ENCODE measurements at regions not wholly inside any gene's neighbourhood (a gene's known extent, or its start where the extent isn't known, plus 50 kb on each side); places are given as distances from the start of the nearest gene placed in this dataset.

GRCh38 chr3:162774613-162775100 is 1278.0 kb downstream of the OTOL1 start:
- Mint-ChIP-seq H3K36me3 (ENCODE audit: low read depth) (no peaks in the 10 kb centered on the region), H3K4me3 (no peak overlapping the region), H3K27me3 (no peaks in the 10 kb centered on the region), H3K9me3 (peaks cover 5% of the 10 kb centered on the region), H3K27ac (no peak overlapping the region), H3K4me1 (ENCODE audit: low read depth) (no peaks in the 10 kb centered on the region)
- intact Hi-C loops (cut with micrococcal nuclease) = no loop called here

- Mint-ChIP-seq H3K4me1 (ENCODE audit: low read depth) (no peaks in the 10 kb centered on the region), H3K27ac (no peak overlapping the region), H3K4me3 (no peak overlapping the region), H3K36me3 (ENCODE audit: low read depth) (no peaks in the 10 kb centered on the region), H3K27me3 (no peaks in the 10 kb centered on the region), H3K9me3 (peaks cover 5% of the 10 kb centered on the region)
- intact Hi-C loops (cut with micrococcal nuclease) = no loop called here
These were observed 1279.5 kb downstream of the OTOL1 start for GRCh38 chr3:162776148-162776547.

- Mint-ChIP-seq H3K36me3 (ENCODE audit: low read depth) (no peaks in the 10 kb centered on the region), H3K9me3 (peaks cover 5% of the 10 kb centered on the region), H3K27ac (no peak overlapping the region), H3K4me3 (no peak overlapping the region), H3K4me1 (ENCODE audit: low read depth) (no peaks in the 10 kb centered on the region), H3K27me3 (no peaks in the 10 kb centered on the region)
- intact Hi-C loops (cut with micrococcal nuclease) = no loop called here
These were observed 1280.5 kb downstream of the OTOL1 start for GRCh38 chr3:162777118-162777517.

- H3K27ac Mint-ChIP-seq = no peak overlapping the region
These were observed 1283.7 kb downstream of the OTOL1 start for GRCh38 chr3:162780313-162780712.

GRCh38 chr3:162799910-162800309 is 1303.3 kb downstream of the OTOL1 start:
- no peaks in the 10 kb centered on the region for H3K4me1 Mint-ChIP-seq (ENCODE audit: low read depth)
- no peak overlapping the region for H3K27ac Mint-ChIP-seq
- H3K4me3 Mint-ChIP-seq = no peak overlapping the region
- H3K27me3 Mint-ChIP-seq = no peaks in the 10 kb centered on the region
- H3K36me3 Mint-ChIP-seq (ENCODE audit: low read depth) = no peaks in the 10 kb centered on the region
- intact Hi-C loops (cut with micrococcal nuclease) = no loop called here
- H3K9me3 Mint-ChIP-seq = no peaks in the 10 kb centered on the region

More at GRCh38 chr3:162780313-162780712, 1283.7 kb downstream of the OTOL1 start:
- Mint-ChIP-seq H3K9me3 (peaks cover 1% of the 10 kb centered on the region), H3K27me3 (no peaks in the 10 kb centered on the region), H3K4me1 (ENCODE audit: low read depth) (no peaks in the 10 kb centered on the region), H3K4me3 (no peak overlapping the region), H3K36me3 (ENCODE audit: low read depth) (no peaks in the 10 kb centered on the region)
- intact Hi-C loops (cut with micrococcal nuclease) = no loop called here

GRCh38 chr3:162802228-162802965 is 1305.8 kb downstream of the OTOL1 start:
- Mint-ChIP-seq H3K4me3 (no peak overlapping the region), H3K27ac (no peak overlapping the region), H3K4me1 (ENCODE audit: low read depth) (no peaks in the 10 kb centered on the region), H3K9me3 (no peaks in the 10 kb centered on the region), H3K27me3 (no peaks in the 10 kb centered on the region), H3K36me3 (ENCODE audit: low read depth) (no peaks in the 10 kb centered on the region)
- intact Hi-C loops (cut with micrococcal nuclease) = no loop called here

GRCh38 chr3:162810776-162811175 is 1314.2 kb downstream of the OTOL1 start:
- no peaks in the 10 kb centered on the region for H3K9me3 Mint-ChIP-seq
- no peak overlapping the region for H3K4me3 Mint-ChIP-seq
- intact Hi-C loops (cut with micrococcal nuclease) = no loop called here
- no peak overlapping the region for H3K27ac Mint-ChIP-seq
- no peaks in the 10 kb centered on the region for H3K4me1 Mint-ChIP-seq (ENCODE audit: low read depth)
- H3K36me3 Mint-ChIP-seq (ENCODE audit: low read depth) = no peaks in the 10 kb centered on the region
- no peaks in the 10 kb centered on the region for H3K27me3 Mint-ChIP-seq

GRCh38 chr3:162842549-162843216 is 1346.1 kb downstream of the OTOL1 start:
- H3K4me1 Mint-ChIP-seq (ENCODE audit: low read depth) = no peaks in the 10 kb centered on the region
- H3K27me3 Mint-ChIP-seq = no peaks in the 10 kb centered on the region
- no peaks in the 10 kb centered on the region for H3K36me3 Mint-ChIP-seq (ENCODE audit: low read depth)
- no peak overlapping the region for H3K4me3 Mint-ChIP-seq
- peaks cover 19% of the 10 kb centered on the region for H3K9me3 Mint-ChIP-seq
- intact Hi-C loops (cut with micrococcal nuclease) = no loop called here
- no peak overlapping the region for H3K27ac Mint-ChIP-seq

- H3K4me3 Mint-ChIP-seq = no peak overlapping the region
- peaks cover 24% of the 10 kb centered on the region for H3K9me3 Mint-ChIP-seq
- H3K4me1 Mint-ChIP-seq (ENCODE audit: low read depth) = no peaks in the 10 kb centered on the region
- intact Hi-C loops (cut with micrococcal nuclease) = no loop called here
- no peaks in the 10 kb centered on the region for H3K36me3 Mint-ChIP-seq (ENCODE audit: low read depth)
- no peak overlapping the region for H3K27ac Mint-ChIP-seq
- H3K27me3 Mint-ChIP-seq = no peaks in the 10 kb centered on the region
These were observed 1349.3 kb downstream of the OTOL1 start for GRCh38 chr3:162845918-162846317.

GRCh38 chr3:162847511-162847910 is 1350.9 kb downstream of the OTOL1 start:
- no peaks in the 10 kb centered on the region for H3K36me3 Mint-ChIP-seq (ENCODE audit: low read depth)
- no peaks in the 10 kb centered on the region for H3K27me3 Mint-ChIP-seq
- intact Hi-C loops (cut with micrococcal nuclease) = no loop called here
- no peaks in the 10 kb centered on the region for H3K4me1 Mint-ChIP-seq (ENCODE audit: low read depth)
- no peak overlapping the region for H3K27ac Mint-ChIP-seq
- no peak overlapping the region for H3K4me3 Mint-ChIP-seq
- H3K9me3 Mint-ChIP-seq = peaks cover 29% of the 10 kb centered on the region

GRCh38 chr3:162863579-162863978 is 1367.0 kb downstream of the OTOL1 start:
- Mint-ChIP-seq H3K4me1 (ENCODE audit: low read depth) (no peaks in the 10 kb centered on the region), H3K4me3 (no peak overlapping the region), H3K27ac (no peak overlapping the region), H3K9me3 (peaks cover 20% of the 10 kb centered on the region), H3K27me3 (no peaks in the 10 kb centered on the region), H3K36me3 (ENCODE audit: low read depth) (no peaks in the 10 kb centered on the region)
- intact Hi-C loops (cut with micrococcal nuclease) = no loop called here

GRCh38 chr3:162865466-162865865 is 1368.9 kb downstream of the OTOL1 start:
- no peaks in the 10 kb centered on the region for H3K36me3 Mint-ChIP-seq (ENCODE audit: low read depth)
- H3K27ac Mint-ChIP-seq = no peak overlapping the region
- intact Hi-C loops (cut with micrococcal nuclease) = no loop called here
- H3K4me3 Mint-ChIP-seq = no peak overlapping the region
- peaks cover 39% of the 10 kb centered on the region for H3K9me3 Mint-ChIP-seq
- H3K27me3 Mint-ChIP-seq = no peaks in the 10 kb centered on the region
- no peaks in the 10 kb centered on the region for H3K4me1 Mint-ChIP-seq (ENCODE audit: low read depth)

- no peaks in the 10 kb centered on the region for H3K4me1 Mint-ChIP-seq (ENCODE audit: low read depth)
- no peaks in the 10 kb centered on the region for H3K27me3 Mint-ChIP-seq
- no peaks in the 10 kb centered on the region for H3K36me3 Mint-ChIP-seq (ENCODE audit: low read depth)
- intact Hi-C loops (cut with micrococcal nuclease) = no loop called here
- H3K27ac Mint-ChIP-seq = no peak overlapping the region
- peaks cover 17% of the 10 kb centered on the region for H3K9me3 Mint-ChIP-seq
- no peak overlapping the region for H3K4me3 Mint-ChIP-seq
These were observed 1382.5 kb downstream of the OTOL1 start for GRCh38 chr3:162879021-162879562.

- Mint-ChIP-seq H3K36me3 (ENCODE audit: low read depth) (no peaks in the 10 kb centered on the region), H3K27ac (no peak overlapping the region), H3K4me1 (ENCODE audit: low read depth) (no peaks in the 10 kb centered on the region), H3K4me3 (no peak overlapping the region), H3K9me3 (peaks cover 17% of the 10 kb centered on the region), H3K27me3 (no peaks in the 10 kb centered on the region)
- intact Hi-C loops (cut with micrococcal nuclease) = no loop called here
These were observed 1387.8 kb downstream of the OTOL1 start for GRCh38 chr3:162884373-162884772.

All from dendritic cell treated with granulocyte-macrophage colony-stimulating factor and Interleukin-4, amounts not matched to agents 40 ng/mL and 50 ng/mL, for 4 days (primary cell).